Fibroblast of skin of back (primary cell): ENCODE measurements at regions not wholly inside any gene's neighbourhood (a gene's known extent, or its start where the extent isn't known, plus 50 kb on each side); places are given as distances from the start of the nearest gene placed in this dataset.
A peak's percentile ranks its signal among the peaks of the same experiment; 100 is the strongest.
"Not testable (repeated sequence)": the region's sequence is repeated elsewhere in the genome, so short reads cannot be mapped to it uniquely, and the experiment has no call there.

ENCODE experiments used
- DNase-seq: peaks from one replicate; pipeline ENCODE4 v3.0.0-alpha.2; 2013

- DNase-seq = no peak
These were observed 2176.7 kb upstream of the AGA start for GRCh38 chr4:179618966-179619365.

GRCh38 chr4:179624768-179625181 lies 2182.5 kb upstream of the AGA start:
- peak; percentile 90 for DNase-seq

GRCh38 chr4:179625406-179625805 lies 2183.2 kb upstream of the AGA start:
- DNase-seq = peak; percentile 91

GRCh38 chr4:179626687-179627086 lies 2184.4 kb upstream of the AGA start:
- DNase-seq = no peak

- DNase-seq = peak; percentile 12
These were observed 2189.1 kb upstream of the AGA start for GRCh38 chr4:179631321-179631720.

- no peak for DNase-seq
These were observed 2192.6 kb upstream of the AGA start for GRCh38 chr4:179634862-179635261.

- no peak for DNase-seq
These were observed 2220.3 kb upstream of the AGA start for GRCh38 chr4:179662522-179662921.

GRCh38 chr4:179663641-179664429 lies 2221.6 kb upstream of the AGA start:
- no peak for DNase-seq

- no peak for DNase-seq
These were observed 2222.3 kb upstream of the AGA start for GRCh38 chr4:179664430-179665027.

- no peak for DNase-seq
These were observed 2224.0 kb upstream of the AGA start for GRCh38 chr4:179666226-179666625.

GRCh38 chr4:179671609-179672008 lies 2229.4 kb upstream of the AGA start:
- no peak for DNase-seq

- peak; percentile 59 for DNase-seq
These were observed 2236.0 kb upstream of the AGA start for GRCh38 chr4:179678093-179678814.

- not testable (repeated sequence) for DNase-seq
These were observed 2241.4 kb upstream of the AGA start for GRCh38 chr4:179683661-179684060.

GRCh38 chr4:179692222-179692621 lies 2250.0 kb upstream of the AGA start:
- peak; percentile 8 for DNase-seq

- peak; percentile 85 for DNase-seq
These were observed 2252.9 kb upstream of the AGA start for GRCh38 chr4:179695175-179695574.

- DNase-seq = no peak
These were observed 2256.1 kb upstream of the AGA start for GRCh38 chr4:179698321-179698720.

- no peak for DNase-seq
These were observed 2267.9 kb upstream of the AGA start for GRCh38 chr4:179709961-179710624.

- DNase-seq = no peak
These were observed 2277.7 kb upstream of the AGA start for GRCh38 chr4:179719766-179720450.

- not testable (repeated sequence) for DNase-seq
These were observed 2284.3 kb upstream of the AGA start for GRCh38 chr4:179726491-179726890.

GRCh38 chr4:179728305-179728704 lies 2286.1 kb upstream of the AGA start:
- no peak for DNase-seq

- not testable (repeated sequence) for DNase-seq
These were observed 2294.6 kb upstream of the AGA start for GRCh38 chr4:179736820-179737219.

- no peak for DNase-seq
These were observed 2296.6 kb upstream of the AGA start for GRCh38 chr4:179738822-179739221.
